ENCODE measurements at regions not wholly inside any gene's neighbourhood (a gene's known extent, or its start where the extent isn't known, plus 50 kb on each side); places are given as distances from the start of the nearest gene placed in this dataset.

DNA sequence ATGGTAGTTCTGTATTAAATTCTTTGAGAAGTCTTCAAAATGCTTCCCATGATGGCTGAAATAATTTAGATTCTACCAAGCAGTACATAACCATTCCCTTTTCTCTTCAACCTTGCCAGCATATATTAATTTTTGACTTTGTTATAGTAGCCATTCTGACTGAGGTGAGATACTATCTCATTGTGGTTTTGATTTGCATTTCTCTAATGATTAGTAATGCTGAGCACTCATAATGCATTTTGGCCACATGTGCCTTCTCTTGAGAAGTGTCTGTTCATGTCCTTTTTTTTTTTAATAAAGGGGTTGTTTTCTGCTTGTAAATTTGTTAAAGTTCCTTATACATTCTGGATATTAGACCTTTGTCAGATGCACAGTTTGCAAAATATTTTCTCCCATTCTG is 173.9 kb downstream of the CALCRL start:
- no peak overlapping the region for H3K4me3 ChIP-seq (ENCODE audit: low read length)
- H3K27me3 ChIP-seq (ENCODE audit: control insufficient read depth, insufficient read depth, low read length), result no peaks in the 10 kb centered on the region
- H3K4me1 ChIP-seq (ENCODE audit: control insufficient read depth, insufficient read depth, low read length), result peaks cover 1% of the 10 kb centered on the region; the same call in 1 of the 2 replicates
- H3K27ac ChIP-seq (ENCODE audit: low read length), result no peak overlapping the region
- DNase-seq (ENCODE audit: low read depth, low spot score), result no peak
- no peaks in the 10 kb centered on the region for H3K36me3 ChIP-seq (ENCODE audit: control insufficient read depth, insufficient read depth, low read length)
- no peaks in the 10 kb centered on the region for H3K9me3 ChIP-seq (ENCODE audit: control insufficient read depth, insufficient read depth, low read length)

DNA sequence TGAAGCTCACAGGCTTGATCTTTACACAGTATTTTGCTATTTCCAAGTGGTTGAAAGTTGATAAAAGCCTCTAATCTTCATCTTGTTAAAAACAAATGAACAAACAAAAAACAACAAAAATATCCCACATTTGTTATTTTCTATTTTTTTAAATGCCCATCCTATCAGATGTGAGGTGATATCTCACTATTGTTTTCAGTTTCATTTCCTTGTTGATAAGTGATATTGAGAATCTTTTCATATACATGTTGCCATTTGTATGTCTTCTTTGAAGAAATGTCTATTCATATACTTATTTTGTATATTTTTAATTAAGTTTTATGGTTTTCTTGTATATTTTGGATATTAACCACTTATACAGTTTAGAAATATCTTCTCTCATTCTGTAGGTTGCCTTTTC is 175.8 kb downstream of the CALCRL start:
- no peaks in the 10 kb centered on the region for H3K27me3 ChIP-seq (ENCODE audit: control insufficient read depth, insufficient read depth, low read length)
- no peaks in the 10 kb centered on the region for H3K36me3 ChIP-seq (ENCODE audit: control insufficient read depth, insufficient read depth, low read length)
- H3K27ac ChIP-seq (ENCODE audit: low read length), result no peak overlapping the region
- DNase-seq (ENCODE audit: low read depth, low spot score), result no peak
- H3K9me3 ChIP-seq (ENCODE audit: control insufficient read depth, insufficient read depth, low read length), result no peaks in the 10 kb centered on the region
- H3K4me1 ChIP-seq (ENCODE audit: control insufficient read depth, insufficient read depth, low read length), result no peaks in the 10 kb centered on the region
- H3K4me3 ChIP-seq (ENCODE audit: low read length), result no peak overlapping the region

DNA sequence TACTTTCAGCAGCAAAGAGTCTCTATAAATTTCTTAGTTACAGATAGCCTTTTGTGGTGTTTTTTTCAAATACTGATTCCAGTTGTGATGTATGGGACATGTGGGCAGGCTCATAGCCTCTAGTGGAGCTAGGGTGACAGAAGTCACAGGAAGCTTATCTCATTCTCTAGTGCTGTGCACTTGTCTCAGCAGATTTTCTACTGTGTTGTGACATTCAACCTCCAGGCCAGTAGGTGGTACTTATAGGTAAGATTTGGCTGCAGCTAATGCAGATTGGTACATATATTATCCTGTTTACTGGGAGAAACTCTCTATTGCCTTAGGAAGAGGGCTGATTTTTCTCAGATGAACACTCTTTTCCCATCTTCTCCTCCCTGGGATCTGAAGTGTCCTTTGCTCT is 176.2 kb downstream of the CALCRL start:
- Histone ChIP-seq H3K9me3 (ENCODE audit: control insufficient read depth, insufficient read depth, low read length) (no peaks in the 10 kb centered on the region), H3K27me3 (ENCODE audit: control insufficient read depth, insufficient read depth, low read length) (no peaks in the 10 kb centered on the region), H3K4me3 (ENCODE audit: low read length) (no peak overlapping the region), H3K27ac (ENCODE audit: low read length) (no peak overlapping the region), H3K36me3 (ENCODE audit: control insufficient read depth, insufficient read depth, low read length) (no peaks in the 10 kb centered on the region), H3K4me1 (ENCODE audit: control insufficient read depth, insufficient read depth, low read length) (no peaks in the 10 kb centered on the region)
- no peak for DNase-seq (ENCODE audit: low read depth, low spot score)

DNA sequence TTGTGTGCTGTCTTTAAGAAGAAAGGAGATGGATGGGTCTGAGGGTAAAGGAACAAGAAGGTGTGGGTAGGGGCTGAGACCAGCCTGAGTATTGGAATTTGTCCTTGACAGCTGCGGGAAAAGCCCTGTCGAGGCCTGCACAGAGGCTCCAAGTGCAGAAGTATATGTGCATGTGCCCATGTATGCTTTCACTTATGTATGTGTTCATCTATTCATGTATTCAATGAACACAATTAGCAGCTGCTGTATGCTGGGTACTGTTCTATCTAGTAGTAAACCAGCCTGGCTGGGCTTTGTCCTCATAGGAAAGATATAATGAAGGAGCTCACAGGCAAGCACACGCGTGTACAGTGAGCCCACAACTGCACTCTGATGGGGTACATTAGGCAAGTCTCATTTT is 181.4 kb downstream of the CALCRL start:
- Histone ChIP-seq H3K4me1 (ENCODE audit: control insufficient read depth, insufficient read depth, low read length) (peaks cover 5% of the 10 kb centered on the region; the same call in 1 of the 2 replicates), H3K36me3 (ENCODE audit: control insufficient read depth, insufficient read depth, low read length) (no peaks in the 10 kb centered on the region), H3K4me3 (ENCODE audit: low read length) (no peak overlapping the region), H3K27ac (ENCODE audit: low read length) (no peak overlapping the region), H3K27me3 (ENCODE audit: control insufficient read depth, insufficient read depth, low read length) (no peaks in the 10 kb centered on the region), H3K9me3 (ENCODE audit: control insufficient read depth, insufficient read depth, low read length) (no peaks in the 10 kb centered on the region)
- no peak for DNase-seq (ENCODE audit: low read depth, low spot score)
- WGBS (ENCODE audit: insufficient coverage, insufficient read length), result no CpG with 5 or more reads among the region's 4 CpGs

DNA sequence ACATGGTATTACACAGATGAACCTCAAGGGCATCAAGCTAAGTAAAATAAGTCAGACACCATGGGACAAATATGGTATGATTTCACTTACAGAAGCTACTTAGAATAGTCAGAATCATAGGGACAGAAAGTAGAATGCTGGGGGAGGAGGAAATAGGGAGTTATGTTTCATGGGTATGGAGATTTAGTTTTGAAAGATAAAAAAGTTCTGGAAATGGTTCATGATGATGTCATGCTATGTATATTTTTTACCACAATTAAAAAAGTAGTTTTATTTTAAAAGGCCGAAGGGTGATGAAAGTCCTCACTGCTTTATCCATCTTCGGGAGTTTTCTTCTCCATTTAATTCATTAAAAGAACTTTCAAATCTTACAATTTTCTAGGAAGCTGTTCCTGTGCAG is 181.9 kb downstream of the CALCRL start:
- Histone ChIP-seq H3K4me3 (ENCODE audit: low read length) (no peak overlapping the region), H3K36me3 (ENCODE audit: control insufficient read depth, insufficient read depth, low read length) (no peaks in the 10 kb centered on the region), H3K4me1 (ENCODE audit: control insufficient read depth, insufficient read depth, low read length) (peaks cover 5% of the 10 kb centered on the region; the same call in 1 of the 2 replicates), H3K27ac (ENCODE audit: low read length) (no peak overlapping the region), H3K27me3 (ENCODE audit: control insufficient read depth, insufficient read depth, low read length) (no peaks in the 10 kb centered on the region), H3K9me3 (ENCODE audit: control insufficient read depth, insufficient read depth, low read length) (no peaks in the 10 kb centered on the region)
- no peak for DNase-seq (ENCODE audit: low read depth, low spot score)
- no CpG with 5 or more reads among the region's 2 CpGs for WGBS (ENCODE audit: insufficient coverage, insufficient read length)

DNA sequence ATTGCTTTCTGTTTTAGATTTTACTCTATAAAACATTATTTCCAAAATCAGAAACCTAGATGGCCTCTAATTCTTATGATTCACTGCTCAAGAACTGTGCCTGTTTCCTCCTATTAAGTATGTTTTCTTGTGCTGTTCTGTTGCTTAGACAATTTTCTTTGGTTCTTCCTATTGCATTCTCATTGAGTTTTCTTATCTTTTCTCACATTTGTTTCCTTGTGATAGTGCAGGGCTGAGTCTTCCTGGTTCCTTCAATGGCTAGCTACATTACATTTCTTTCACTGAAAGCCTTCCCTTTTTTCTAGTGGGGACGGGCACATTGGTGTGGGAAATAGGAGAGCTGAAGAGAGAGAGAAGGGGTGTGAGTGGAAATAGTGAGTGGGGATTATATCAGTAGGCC is 183.4 kb downstream of the CALCRL start:
- H3K4me1 ChIP-seq (ENCODE audit: control insufficient read depth, insufficient read depth, low read length), result peaks cover 5% of the 10 kb centered on the region; the same call in 1 of the 2 replicates
- no peak overlapping the region for H3K4me3 ChIP-seq (ENCODE audit: low read length)
- DNase-seq (ENCODE audit: low read depth, low spot score), result no peak
- WGBS (ENCODE audit: insufficient coverage, insufficient read length), result 100% methylated on average over 1 of the region's 1 CpG
- H3K27ac ChIP-seq (ENCODE audit: low read length), result no peak overlapping the region
- H3K36me3 ChIP-seq (ENCODE audit: control insufficient read depth, insufficient read depth, low read length), result no peaks in the 10 kb centered on the region
- H3K27me3 ChIP-seq (ENCODE audit: control insufficient read depth, insufficient read depth, low read length), result no peaks in the 10 kb centered on the region
- H3K9me3 ChIP-seq (ENCODE audit: control insufficient read depth, insufficient read depth, low read length), result no peaks in the 10 kb centered on the region

DNA sequence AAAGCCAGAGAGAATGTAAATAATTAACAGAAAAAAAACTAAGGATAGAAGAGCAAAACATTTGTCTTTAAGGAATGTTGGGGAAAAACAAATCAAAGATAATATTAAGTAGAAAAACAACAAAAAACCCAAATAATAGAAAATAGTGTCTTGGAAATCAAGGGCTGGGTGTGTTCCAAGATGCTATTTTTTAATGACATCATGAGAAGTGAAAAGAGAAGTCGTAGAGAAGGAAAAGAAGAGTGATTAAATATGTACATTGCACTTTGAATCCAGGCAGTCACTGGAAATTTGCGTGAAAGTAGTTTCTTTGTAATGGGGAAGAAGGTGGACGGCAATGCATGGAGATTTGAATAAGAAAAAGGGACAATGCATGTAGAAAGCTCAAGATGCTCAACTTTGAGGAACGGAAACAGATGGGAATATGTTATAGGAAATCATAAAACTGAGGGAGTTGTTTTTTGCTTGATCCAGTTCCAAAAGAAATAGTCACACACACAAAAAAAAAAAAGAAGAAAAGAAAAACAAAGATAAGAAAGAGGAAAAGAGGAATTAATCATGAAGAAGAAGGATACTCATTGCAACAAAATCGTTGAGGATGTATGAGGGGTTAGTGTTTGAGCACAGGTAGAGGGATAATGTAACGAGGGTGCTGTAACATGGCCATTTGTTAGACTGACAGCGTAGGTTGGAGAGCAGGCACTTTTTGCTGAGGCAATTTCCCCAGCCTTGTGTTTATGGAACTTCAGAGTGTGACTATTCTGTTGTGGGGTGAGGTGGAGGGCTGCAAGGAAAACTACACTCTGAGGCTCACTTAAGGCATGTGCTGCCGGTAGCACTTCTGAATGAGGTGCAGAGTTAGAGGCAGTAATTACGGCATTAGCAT is 184.1 kb downstream of the CALCRL start:
- Histone ChIP-seq H3K36me3 (ENCODE audit: control insufficient read depth, insufficient read depth, low read length) (no peaks in the 10 kb centered on the region), H3K9me3 (ENCODE audit: control insufficient read depth, insufficient read depth, low read length) (no peaks in the 10 kb centered on the region), H3K4me1 (ENCODE audit: control insufficient read depth, insufficient read depth, low read length) (peaks cover 5% of the 10 kb centered on the region; the same call in 1 of the 2 replicates), H3K4me3 (ENCODE audit: low read length) (no peak overlapping the region), H3K27ac (ENCODE audit: low read length) (no peak overlapping the region), H3K27me3 (ENCODE audit: control insufficient read depth, insufficient read depth, low read length) (no peaks in the 10 kb centered on the region)
- DNase-seq (ENCODE audit: low read depth, low spot score), result peak; percentile 25
- WGBS (ENCODE audit: insufficient coverage, insufficient read length), result no CpG with 5 or more reads among the region's 9 CpGs

DNA sequence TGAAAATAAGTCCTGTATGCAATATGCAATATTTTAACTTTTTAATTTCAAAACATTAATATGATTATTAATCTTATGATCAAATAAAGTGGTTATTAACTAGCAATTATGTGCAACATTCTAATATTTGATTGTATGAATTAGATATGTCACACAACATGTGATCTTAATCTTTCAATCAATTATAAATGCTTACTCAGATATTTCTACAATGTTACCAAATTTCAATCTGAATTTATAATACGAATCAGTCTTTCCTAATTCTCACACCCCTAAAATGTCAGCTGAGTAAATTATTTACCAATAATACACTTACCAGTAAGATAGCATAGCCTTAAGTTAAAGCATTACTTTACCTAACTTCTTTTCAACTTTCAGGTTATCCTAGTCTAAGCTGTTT is 186.3 kb downstream of the CALCRL start:
- H3K4me1 ChIP-seq (ENCODE audit: control insufficient read depth, insufficient read depth, low read length), result peaks cover 5% of the 10 kb centered on the region; the same call in 1 of the 2 replicates
- WGBS (ENCODE audit: insufficient coverage, insufficient read length), result no CpG with 5 or more reads among the region's 1 CpG
- no peaks in the 10 kb centered on the region for H3K9me3 ChIP-seq (ENCODE audit: control insufficient read depth, insufficient read depth, low read length)
- no peaks in the 10 kb centered on the region for H3K27me3 ChIP-seq (ENCODE audit: control insufficient read depth, insufficient read depth, low read length)
- DNase-seq (ENCODE audit: low read depth, low spot score), result no peak
- no peak overlapping the region for H3K27ac ChIP-seq (ENCODE audit: low read length)
- no peaks in the 10 kb centered on the region for H3K36me3 ChIP-seq (ENCODE audit: control insufficient read depth, insufficient read depth, low read length)
- H3K4me3 ChIP-seq (ENCODE audit: low read length), result no peak overlapping the region

DNA sequence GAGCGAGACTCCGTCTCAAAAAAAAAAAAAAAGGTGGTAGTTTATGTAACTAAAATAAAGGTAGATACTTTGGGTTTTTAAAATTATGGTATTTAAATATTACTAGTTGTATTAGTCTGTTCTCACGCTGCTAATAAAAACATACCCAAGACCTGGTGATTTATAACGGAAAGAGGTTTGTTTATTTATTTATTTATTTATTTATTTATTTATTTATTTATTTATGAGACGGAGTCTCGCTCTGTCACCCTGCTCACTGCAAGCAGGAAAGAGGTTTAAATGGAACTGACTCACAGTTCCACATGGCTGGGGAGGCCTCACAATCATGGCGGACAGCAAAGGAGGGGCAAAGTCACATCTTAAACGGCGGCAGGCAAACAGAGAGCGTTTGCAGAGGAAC is 196.0 kb downstream of the CALCRL start:
- Histone ChIP-seq H3K4me1 (ENCODE audit: control insufficient read depth, insufficient read depth, low read length) (no peaks in the 10 kb centered on the region), H3K9me3 (ENCODE audit: control insufficient read depth, insufficient read depth, low read length) (no peaks in the 10 kb centered on the region), H3K36me3 (ENCODE audit: control insufficient read depth, insufficient read depth, low read length) (no peaks in the 10 kb centered on the region), H3K27ac (ENCODE audit: low read length) (no peak overlapping the region), H3K4me3 (ENCODE audit: low read length) (no peak overlapping the region), H3K27me3 (ENCODE audit: control insufficient read depth, insufficient read depth, low read length) (no peaks in the 10 kb centered on the region)
- no peak for DNase-seq (ENCODE audit: low read depth, low spot score)
- WGBS (ENCODE audit: insufficient coverage, insufficient read length), result no CpG with 5 or more reads among the region's 10 CpGs

DNA sequence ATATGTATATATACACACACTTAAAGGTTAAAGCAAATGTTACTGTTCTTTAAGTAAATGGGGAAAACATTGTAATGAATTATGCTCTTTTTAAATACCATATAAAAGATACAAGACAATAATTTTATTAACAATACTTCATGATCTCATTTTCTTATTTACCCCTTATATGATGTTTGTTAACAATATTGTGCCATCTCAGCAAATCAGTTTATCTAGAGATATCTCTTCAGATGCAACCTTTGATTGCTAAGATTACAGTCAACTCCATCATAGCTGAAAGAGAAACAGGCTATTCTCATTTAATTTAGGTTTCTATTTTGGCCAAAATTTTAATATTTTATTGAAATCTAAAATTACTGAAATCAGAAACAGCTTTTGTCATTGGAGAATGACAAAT is 197.9 kb downstream of the CALCRL start:
- Histone ChIP-seq H3K36me3 (ENCODE audit: control insufficient read depth, insufficient read depth, low read length) (no peaks in the 10 kb centered on the region), H3K4me3 (ENCODE audit: low read length) (no peak overlapping the region), H3K27me3 (ENCODE audit: control insufficient read depth, insufficient read depth, low read length) (no peaks in the 10 kb centered on the region), H3K9me3 (ENCODE audit: control insufficient read depth, insufficient read depth, low read length) (no peaks in the 10 kb centered on the region), H3K27ac (ENCODE audit: low read length) (no peak overlapping the region), H3K4me1 (ENCODE audit: control insufficient read depth, insufficient read depth, low read length) (no peaks in the 10 kb centered on the region)
- no peak for DNase-seq (ENCODE audit: low read depth, low spot score)

DNA sequence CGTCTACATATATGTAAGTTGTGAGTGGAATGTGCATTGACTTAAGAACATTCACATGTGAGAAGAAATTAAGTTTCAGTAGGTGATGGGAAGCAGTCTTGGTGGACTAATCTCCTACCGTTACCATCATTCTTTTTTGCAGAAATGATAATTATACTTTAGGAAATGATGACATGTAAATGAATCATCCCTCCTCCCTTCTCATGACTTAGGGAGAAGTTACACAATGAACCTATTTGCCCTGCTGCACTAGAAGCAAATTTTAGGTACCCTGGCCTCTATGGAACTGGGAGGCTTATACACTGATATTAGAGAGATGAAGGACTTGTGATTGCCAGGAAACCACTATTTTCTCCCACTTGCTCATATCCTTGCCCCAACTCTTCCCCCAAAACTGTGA is 214.2 kb downstream of the CALCRL start:
- no CpG with 5 or more reads among the region's 2 CpGs for WGBS (ENCODE audit: insufficient coverage, insufficient read length)
- H3K4me1 ChIP-seq (ENCODE audit: control insufficient read depth, insufficient read depth, low read length), result no peaks in the 10 kb centered on the region; the same call in 1 of the 2 replicates
- H3K4me3 ChIP-seq (ENCODE audit: low read length), result no peak overlapping the region
- no peaks in the 10 kb centered on the region for H3K27me3 ChIP-seq (ENCODE audit: control insufficient read depth, insufficient read depth, low read length)
- H3K9me3 ChIP-seq (ENCODE audit: control insufficient read depth, insufficient read depth, low read length), result no peaks in the 10 kb centered on the region
- H3K27ac ChIP-seq (ENCODE audit: low read length), result no peak overlapping the region
- H3K36me3 ChIP-seq (ENCODE audit: control insufficient read depth, insufficient read depth, low read length), result no peaks in the 10 kb centered on the region
- no peak for DNase-seq (ENCODE audit: low read depth, low spot score)

Measured in iPS DF 6.9 (cell line).